Nephron (organoid): ENCODE measurements at regions not wholly inside any gene's neighbourhood (a gene's known extent, or its start where the extent isn't known, plus 50 kb on each side); places are given as distances from the start of the nearest gene placed in this dataset.

Source experiments
- H3K27ac Mint-ChIP-seq, 3 experiments: 2 replicates each; pipeline ENCODE4 v1.8.0; 2020; ENCODE audit warnings: mixed read lengths in 3 of 3, mild to moderate bottlenecking in 2 of 3, moderate library complexity in 1 of 3
- H3K27me3 Mint-ChIP-seq: 2 replicates; pipeline ENCODE4 v1.8.0; 2021; ENCODE audit warnings: low read depth, mild to moderate bottlenecking, moderate library complexity, mixed read lengths
- H3K36me3 Mint-ChIP-seq: 2 replicates; pipeline ENCODE4 v1.8.0; 2020; ENCODE audit warnings: low read depth, mixed read lengths
- H3K4me1 Mint-ChIP-seq: 2 replicates; pipeline ENCODE4 v1.8.0; 2020; ENCODE audit warnings: mixed read lengths
- H3K4me3 Mint-ChIP-seq, 3 experiments: 2 replicates each; pipeline ENCODE4 v1.8.0; 2020; ENCODE audit warnings: mild to moderate bottlenecking in 3 of 3, mixed read lengths in 3 of 3, moderate library complexity in 2 of 3
- H3K9me3 Mint-ChIP-seq: 2 replicates; pipeline ENCODE4 v1.8.0; 2020; ENCODE audit warnings: mixed read lengths
- CTCF ChIP-seq, 3 experiments: fragments of 200-600 bp; sonication (generic); IDR thresholded peaks; one replicate each; pipeline ENCODE4 v1.5.0; 2021; ENCODE audit warnings: antibody characterized with exemption in 3 of 3; ENCODE audit not compliant: unreplicated experiment in 3 of 3

DNA sequence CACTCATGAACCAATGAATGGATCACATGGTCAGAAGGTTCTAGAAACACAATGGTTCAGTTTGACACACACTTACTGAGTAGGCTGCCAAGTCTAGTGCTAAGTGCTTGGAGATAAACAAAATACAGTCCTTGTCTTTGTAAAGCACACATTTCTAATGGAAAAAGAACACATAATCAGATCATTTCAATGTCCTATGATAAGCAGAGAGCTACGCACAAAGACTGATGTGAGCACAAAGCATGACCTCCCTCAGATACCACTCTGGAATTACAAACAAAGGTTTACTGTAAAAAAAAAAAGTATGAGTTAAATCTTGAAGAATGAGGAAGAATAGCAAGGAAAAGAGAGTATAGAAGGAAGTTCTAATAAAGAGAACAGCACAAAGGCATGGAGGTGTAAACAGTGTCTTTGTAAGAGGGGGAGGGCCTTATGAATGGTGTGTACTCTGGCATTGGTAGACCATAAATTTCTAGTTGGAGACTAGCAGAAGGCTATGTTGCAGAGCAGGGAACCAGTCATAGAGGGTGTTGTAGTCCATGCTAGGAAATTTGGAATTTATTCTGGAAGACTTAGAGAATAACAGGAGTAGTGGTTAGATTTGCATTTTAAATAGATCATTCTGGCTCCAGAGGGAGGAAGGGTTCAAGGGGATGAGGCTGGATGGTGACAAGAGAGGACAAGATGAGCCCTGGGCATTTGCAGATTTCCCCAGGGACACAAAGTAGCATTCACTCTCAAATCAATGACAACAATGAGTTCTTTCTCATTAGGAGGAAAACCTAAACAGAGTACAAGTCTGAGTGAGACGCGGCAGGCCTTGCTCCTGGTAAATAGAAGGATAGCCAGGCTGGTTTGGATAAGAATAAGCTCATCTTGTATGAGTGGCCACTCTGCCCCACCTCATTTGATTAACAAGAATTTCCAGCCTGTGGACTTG, 468.0 kb downstream of the TOX3 start:
- no peaks in the 10 kb centered on the region for H3K36me3 Mint-ChIP-seq
- no peaks in the 10 kb centered on the region for H3K27me3 Mint-ChIP-seq
- H3K4me1 Mint-ChIP-seq, result no peaks in the 10 kb centered on the region
- no peak overlapping the region for H3K4me3 Mint-ChIP-seq
- no peaks in the 10 kb centered on the region for H3K9me3 Mint-ChIP-seq
- no peak overlapping the region for H3K27ac Mint-ChIP-seq
- no peak for TF ChIP-seq CTCF (IDR thresholded peaks at IDR 0.05; ENCODE audit: unreplicated experiment in 3 of 3)

DNA sequence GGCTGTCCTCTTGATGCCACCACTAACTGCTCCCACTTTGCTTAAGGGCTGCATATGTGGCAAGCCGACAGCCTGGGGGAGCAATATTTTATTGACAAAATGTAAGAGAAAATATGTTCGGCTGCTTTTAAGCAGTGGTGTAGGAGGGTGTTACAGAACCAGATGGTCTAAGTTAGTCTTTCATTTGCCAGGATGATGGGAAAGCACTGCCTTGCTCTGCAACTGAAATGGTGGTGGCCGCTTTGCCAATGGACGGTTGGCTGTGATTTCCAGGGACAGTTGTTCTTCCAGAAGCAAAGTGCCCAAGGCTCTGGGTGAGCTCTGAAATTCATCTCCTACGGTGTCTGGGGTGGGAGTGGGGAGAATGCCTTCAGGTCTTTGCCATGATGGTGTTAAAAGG, 469.3 kb downstream of the TOX3 start:
- no peaks in the 10 kb centered on the region for H3K9me3 Mint-ChIP-seq
- H3K27me3 Mint-ChIP-seq, result no peaks in the 10 kb centered on the region
- H3K4me3 Mint-ChIP-seq, result no peak overlapping the region
- H3K27ac Mint-ChIP-seq, result no peak overlapping the region
- no peaks in the 10 kb centered on the region for H3K36me3 Mint-ChIP-seq
- no peak for TF ChIP-seq CTCF (IDR thresholded peaks at IDR 0.05; ENCODE audit: unreplicated experiment in 3 of 3)
- H3K4me1 Mint-ChIP-seq, result peaks cover 5% of the 10 kb centered on the region

GRCh38 chr16:52076801-52077201, 470.1 kb downstream of the TOX3 start:
- Mint-ChIP-seq H3K9me3 (no peaks in the 10 kb centered on the region), H3K36me3 (no peaks in the 10 kb centered on the region), H3K4me1 (peaks cover 5% of the 10 kb centered on the region), H3K4me3 (no peak overlapping the region), H3K27ac (no peak overlapping the region), H3K27me3 (no peaks in the 10 kb centered on the region)
- TF ChIP-seq CTCF (IDR thresholded peaks at IDR 0.05; ENCODE audit: unreplicated experiment in 3 of 3), result no peak

- H3K27me3 Mint-ChIP-seq, result no peaks in the 10 kb centered on the region
- H3K4me3 Mint-ChIP-seq, result no peak overlapping the region
- peaks cover 5% of the 10 kb centered on the region for H3K4me1 Mint-ChIP-seq
- no peak overlapping the region for H3K27ac Mint-ChIP-seq
- no peaks in the 10 kb centered on the region for H3K9me3 Mint-ChIP-seq
- H3K36me3 Mint-ChIP-seq, result no peaks in the 10 kb centered on the region
- no peak for TF ChIP-seq CTCF (IDR thresholded peaks at IDR 0.05; ENCODE audit: unreplicated experiment in 3 of 3)
These were observed 470.6 kb downstream of the TOX3 start for GRCh38 chr16:52076332-52076731.

GRCh38 chr16:52074133-52074532, 472.8 kb downstream of the TOX3 start:
- H3K27me3 Mint-ChIP-seq, result no peaks in the 10 kb centered on the region
- no peaks in the 10 kb centered on the region for H3K9me3 Mint-ChIP-seq
- no peak overlapping the region for H3K4me3 Mint-ChIP-seq
- H3K27ac Mint-ChIP-seq, result no peak overlapping the region
- H3K36me3 Mint-ChIP-seq, result no peaks in the 10 kb centered on the region
- peaks cover 5% of the 10 kb centered on the region for H3K4me1 Mint-ChIP-seq
- no peak for TF ChIP-seq CTCF (IDR thresholded peaks at IDR 0.05; ENCODE audit: unreplicated experiment in 3 of 3)

DNA sequence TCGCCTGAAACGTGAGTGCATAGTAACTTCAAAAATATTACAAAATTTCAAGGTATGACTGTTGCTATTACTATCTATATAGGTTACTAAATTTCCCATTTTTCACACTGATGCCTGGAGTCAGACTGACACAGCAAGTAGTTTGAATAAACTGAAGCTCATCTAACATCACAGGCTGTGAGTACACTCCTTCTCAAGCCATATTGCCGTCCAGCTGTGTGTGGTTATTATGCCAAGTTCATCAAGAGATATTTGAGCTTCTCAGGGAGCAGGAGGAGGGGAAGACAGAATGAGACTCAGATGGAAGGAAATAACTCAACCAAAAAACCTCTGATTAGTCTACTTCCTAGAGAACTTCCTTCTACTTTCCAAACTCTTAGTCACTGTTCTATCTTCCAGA, 473.9 kb downstream of the TOX3 start:
- Mint-ChIP-seq H3K4me3 (no peak overlapping the region), H3K27ac (no peak overlapping the region), H3K27me3 (no peaks in the 10 kb centered on the region), H3K9me3 (no peaks in the 10 kb centered on the region), H3K36me3 (no peaks in the 10 kb centered on the region), H3K4me1 (peaks cover 5% of the 10 kb centered on the region)
- no peak for TF ChIP-seq CTCF (IDR thresholded peaks at IDR 0.05; ENCODE audit: unreplicated experiment in 3 of 3)
